Rectal smooth muscle tissue (tissue), 1 donor: ENCODE measurements at regions not wholly inside any gene's neighbourhood (a gene's known extent, or its start where the extent isn't known, plus 50 kb on each side); places are given as distances from the start of the nearest gene placed in this dataset.

Experiments used
- H3K27ac ChIP-seq: one replicate; pipeline ENCODE4 v1.7.0; 2013; ENCODE audit warnings: low read depth, low read length, inconsistent platforms
- H3K27me3 ChIP-seq: one replicate; pipeline ENCODE4 v1.7.0; 2013; ENCODE audit warnings: low read length; ENCODE audit not compliant: control insufficient read depth, insufficient read depth
- H3K36me3 ChIP-seq: one replicate; pipeline ENCODE4 v1.7.0; 2013; ENCODE audit warnings: low read length; ENCODE audit not compliant: control insufficient read depth, insufficient read depth
- H3K4me1 ChIP-seq: one replicate; pipeline ENCODE4 v1.7.0; 2013; ENCODE audit warnings: low read length; ENCODE audit not compliant: control insufficient read depth, insufficient read depth
- H3K4me3 ChIP-seq: one replicate; pipeline ENCODE4 v1.7.0; 2013; ENCODE audit warnings: low read length
- H3K9ac ChIP-seq: one replicate; pipeline ENCODE4 v1.7.0; 2013; ENCODE audit warnings: low read length

DNA sequence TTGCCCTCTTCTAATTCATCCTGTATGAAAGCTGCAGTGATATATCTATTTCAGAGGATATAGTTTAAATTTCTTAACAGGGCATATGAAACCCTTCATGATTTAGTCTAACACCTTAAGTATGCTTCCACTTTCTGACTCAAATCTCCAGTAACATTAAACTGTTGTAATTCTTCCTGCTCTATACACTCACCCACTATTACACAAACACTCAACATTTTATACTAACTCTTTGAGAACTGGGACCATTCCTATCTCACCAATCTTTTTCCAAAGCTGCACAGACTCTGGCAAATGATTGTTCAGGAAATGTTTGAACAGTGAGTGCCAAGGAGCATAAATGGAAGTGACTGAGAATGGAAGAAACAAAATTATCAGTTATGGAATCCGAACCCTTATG, 560.4 kb upstream of the DPPA4 start:
- H3K4me1 ChIP-seq = no peaks in the 10 kb centered on the region
- no peaks in the 10 kb centered on the region for H3K36me3 ChIP-seq
- H3K27me3 ChIP-seq = no peaks in the 10 kb centered on the region
- no peak overlapping the region for H3K9ac ChIP-seq
- no peak overlapping the region for H3K4me3 ChIP-seq
- H3K27ac ChIP-seq = no peak overlapping the region

DNA sequence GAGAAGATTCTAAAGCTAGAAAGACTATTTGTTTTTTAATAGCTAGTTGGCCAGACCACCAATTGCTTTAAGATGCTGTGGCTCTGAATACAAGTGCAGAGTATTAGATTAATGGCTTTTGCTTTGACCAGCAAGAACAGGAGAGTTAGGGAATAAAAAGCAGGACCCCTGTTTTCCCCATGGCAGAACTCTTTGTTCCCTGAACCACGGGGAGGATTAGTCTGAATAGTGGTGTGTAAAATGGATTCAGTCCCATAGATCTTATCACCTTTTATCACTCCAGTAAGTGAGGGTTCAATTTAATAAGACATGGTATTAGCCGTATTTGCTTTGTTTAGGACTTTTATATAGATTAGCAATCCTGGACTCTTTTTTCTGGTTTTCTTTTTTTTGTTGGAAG, 562.6 kb upstream of the DPPA4 start:
- no peak overlapping the region for H3K4me3 ChIP-seq
- no peaks in the 10 kb centered on the region for H3K27me3 ChIP-seq
- no peak overlapping the region for H3K27ac ChIP-seq
- no peak overlapping the region for H3K9ac ChIP-seq
- no peaks in the 10 kb centered on the region for H3K4me1 ChIP-seq
- H3K36me3 ChIP-seq = no peaks in the 10 kb centered on the region

DNA sequence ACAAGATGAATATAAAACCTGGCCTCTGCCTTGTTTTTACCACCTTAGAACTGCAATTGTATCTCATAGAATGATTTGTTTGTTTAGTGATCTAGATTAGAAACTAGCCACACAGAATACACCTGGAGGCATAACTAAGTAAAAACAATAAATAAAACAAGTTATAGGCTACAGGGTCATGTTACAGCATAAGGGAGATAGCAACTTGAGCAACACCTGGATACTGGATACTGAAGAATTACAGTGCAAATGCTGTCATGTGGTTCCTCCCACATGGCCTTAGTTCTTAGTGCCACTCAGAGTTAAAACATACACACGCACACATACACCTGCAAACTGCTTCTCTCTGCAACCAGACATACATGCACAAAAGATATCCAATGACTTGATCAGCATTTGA, 563.4 kb upstream of the DPPA4 start:
- Histone ChIP-seq H3K36me3 (no peaks in the 10 kb centered on the region), H3K9ac (no peak overlapping the region), H3K27me3 (no peaks in the 10 kb centered on the region), H3K4me3 (no peak overlapping the region), H3K27ac (no peak overlapping the region), H3K4me1 (no peaks in the 10 kb centered on the region)

DNA sequence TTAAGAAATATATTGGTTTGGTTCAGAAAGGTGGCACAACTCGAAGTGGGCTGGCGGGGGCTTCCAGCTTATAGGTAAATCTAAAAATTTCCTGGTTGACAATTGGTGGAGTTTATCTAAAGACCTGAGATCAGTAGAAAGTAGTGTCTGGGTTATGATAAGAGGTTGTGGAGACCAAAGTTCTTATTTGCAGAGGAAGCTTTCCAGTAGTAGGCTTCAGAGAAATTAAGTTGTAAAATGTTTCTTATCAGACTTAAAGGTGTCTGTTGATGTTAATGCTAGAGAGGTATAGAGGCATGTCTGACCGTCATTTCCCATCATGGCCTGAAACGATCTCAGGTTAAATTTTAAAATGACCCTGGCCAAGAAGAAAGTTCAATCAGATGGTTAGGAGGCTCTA, 565.2 kb upstream of the DPPA4 start:
- H3K9ac ChIP-seq = no peak overlapping the region
- no peaks in the 10 kb centered on the region for H3K4me1 ChIP-seq
- H3K27ac ChIP-seq = no peak overlapping the region
- no peaks in the 10 kb centered on the region for H3K36me3 ChIP-seq
- no peak overlapping the region for H3K4me3 ChIP-seq
- H3K27me3 ChIP-seq = no peaks in the 10 kb centered on the region

DNA sequence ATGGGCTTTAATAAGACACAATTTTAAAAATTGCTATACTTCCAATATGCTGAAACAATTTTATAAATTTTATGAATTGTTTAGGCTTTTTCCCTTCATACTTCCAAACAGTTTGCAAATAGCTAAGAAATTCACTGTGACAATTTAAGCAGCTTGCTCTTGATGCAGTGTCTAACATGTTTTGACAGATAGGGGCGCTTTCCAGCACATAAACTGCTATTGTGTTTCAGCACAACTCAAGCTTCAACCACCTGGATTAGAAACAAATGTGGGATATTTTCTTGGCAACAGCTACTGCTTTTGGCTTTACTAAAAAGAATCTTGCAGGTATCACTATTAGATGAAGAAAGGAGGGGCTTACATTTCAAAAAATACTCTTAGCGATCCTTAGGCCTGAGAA, 565.8 kb upstream of the DPPA4 start:
- Histone ChIP-seq H3K4me3 (no peak overlapping the region), H3K27me3 (no peaks in the 10 kb centered on the region), H3K9ac (no peak overlapping the region), H3K4me1 (no peaks in the 10 kb centered on the region), H3K36me3 (no peaks in the 10 kb centered on the region), H3K27ac (no peak overlapping the region)

DNA sequence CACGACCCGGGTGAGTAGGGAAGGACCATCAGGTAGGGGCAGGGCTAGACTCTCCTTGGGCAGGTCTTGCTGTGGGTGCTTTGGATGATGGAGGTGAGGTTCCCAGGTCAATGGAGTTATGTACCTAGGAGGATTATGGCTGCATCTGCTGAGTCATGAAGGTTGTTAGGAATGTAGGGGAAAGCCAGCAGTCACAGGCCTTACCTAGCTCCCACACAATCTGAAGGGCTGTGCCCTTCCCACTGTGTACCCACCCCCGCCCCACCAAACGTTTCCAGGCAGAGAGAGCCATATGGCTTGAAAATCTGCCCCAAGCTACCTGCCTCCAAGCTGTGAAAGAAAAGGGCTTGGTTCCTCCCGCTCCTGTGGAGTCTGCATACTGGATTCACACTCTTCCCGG, 573.4 kb upstream of the DPPA4 start:
- Histone ChIP-seq H3K9ac (no peak overlapping the region), H3K4me1 (no peaks in the 10 kb centered on the region), H3K4me3 (no peak overlapping the region), H3K27me3 (no peaks in the 10 kb centered on the region), H3K36me3 (no peaks in the 10 kb centered on the region), H3K27ac (no peak overlapping the region)

DNA sequence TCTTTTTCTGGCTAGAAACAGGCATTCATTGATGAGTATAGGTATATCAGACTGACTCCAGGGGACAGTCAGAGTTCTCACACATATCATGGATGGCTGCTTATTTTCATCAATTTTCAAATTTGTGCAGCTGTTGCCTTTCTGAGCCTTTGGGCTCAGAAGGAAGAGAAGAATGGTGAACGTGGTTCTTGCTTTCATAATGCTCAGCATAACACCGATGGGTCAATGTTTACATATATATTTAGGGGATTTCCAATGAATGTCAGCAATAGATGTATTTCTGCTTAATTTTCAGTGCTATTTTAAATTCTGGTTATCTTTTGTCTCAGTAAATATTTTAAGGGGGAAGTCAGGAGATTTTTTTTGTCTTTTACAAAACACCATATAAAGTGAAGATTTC, 581.4 kb upstream of the DPPA4 start:
- Histone ChIP-seq H3K4me3 (no peak overlapping the region), H3K36me3 (no peaks in the 10 kb centered on the region), H3K9ac (no peak overlapping the region), H3K27me3 (no peaks in the 10 kb centered on the region), H3K27ac (no peak overlapping the region), H3K4me1 (no peaks in the 10 kb centered on the region)

DNA sequence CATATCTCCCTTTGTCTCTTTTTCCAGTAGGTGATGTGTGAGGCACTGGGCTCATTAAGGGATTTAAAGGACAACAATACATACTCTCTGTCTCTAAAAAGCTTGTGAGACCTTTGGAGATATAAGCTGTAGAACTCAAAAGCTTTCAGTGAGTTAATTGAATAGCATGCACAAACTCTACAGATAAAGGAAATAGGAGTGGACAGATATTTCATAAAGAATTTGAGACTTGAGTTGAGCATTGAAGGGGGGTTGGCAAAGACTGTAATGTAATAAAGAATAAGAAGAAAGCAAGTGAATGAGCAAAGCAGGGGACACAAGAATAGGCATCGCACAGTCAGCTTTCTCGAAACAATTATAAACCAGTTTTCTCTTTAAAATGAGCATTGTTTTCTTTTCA, 583.4 kb upstream of the DPPA4 start:
- Histone ChIP-seq H3K36me3 (no peaks in the 10 kb centered on the region), H3K27ac (no peak overlapping the region), H3K27me3 (no peaks in the 10 kb centered on the region), H3K4me3 (no peak overlapping the region), H3K9ac (no peak overlapping the region), H3K4me1 (no peaks in the 10 kb centered on the region)

DNA sequence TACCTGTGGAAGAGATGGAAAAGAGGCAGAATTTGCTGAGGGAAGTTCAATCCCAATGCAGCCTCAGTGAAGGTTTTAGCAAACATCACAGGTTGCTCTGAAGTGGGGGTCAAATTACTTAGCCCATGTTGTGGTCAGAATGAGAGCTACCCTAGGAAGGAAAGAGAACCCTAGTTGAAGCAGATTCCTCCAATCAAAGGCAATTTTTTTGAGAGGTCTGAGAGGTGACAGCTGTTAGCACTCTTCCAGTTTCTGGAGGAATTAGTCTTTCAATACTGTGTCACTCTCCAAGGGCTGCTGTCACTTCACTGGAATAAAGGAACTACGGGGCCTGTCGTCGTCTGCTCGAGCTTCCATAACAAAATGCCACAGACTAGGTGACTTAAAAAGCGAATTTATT, 584.2 kb upstream of the DPPA4 start:
- Histone ChIP-seq H3K27ac (no peak overlapping the region), H3K4me1 (no peaks in the 10 kb centered on the region), H3K36me3 (no peaks in the 10 kb centered on the region), H3K27me3 (no peaks in the 10 kb centered on the region), H3K9ac (no peak overlapping the region), H3K4me3 (no peak overlapping the region)

DNA sequence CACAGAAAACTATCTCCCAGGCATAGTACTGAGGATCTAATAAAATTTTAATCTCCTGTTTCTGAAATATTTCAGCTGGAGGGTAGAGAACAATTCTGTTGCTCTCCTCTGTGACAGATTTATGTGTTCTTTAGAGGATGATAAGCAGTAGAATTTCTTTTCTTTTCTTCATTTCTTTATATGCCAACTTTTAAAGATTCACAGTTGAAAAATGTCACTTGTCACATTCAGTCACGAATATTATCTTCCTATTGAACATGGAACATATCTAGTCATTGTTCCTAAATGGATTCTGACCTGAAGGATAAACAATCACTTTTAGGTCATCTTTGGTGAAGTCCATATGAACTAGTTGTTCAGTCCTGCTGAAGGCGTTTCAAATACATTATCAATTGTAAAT, 585.5 kb upstream of the DPPA4 start:
- H3K36me3 ChIP-seq = no peaks in the 10 kb centered on the region
- no peak overlapping the region for H3K4me3 ChIP-seq
- H3K27me3 ChIP-seq = no peaks in the 10 kb centered on the region
- H3K4me1 ChIP-seq = no peaks in the 10 kb centered on the region
- no peak overlapping the region for H3K27ac ChIP-seq
- H3K9ac ChIP-seq = no peak overlapping the region

DNA sequence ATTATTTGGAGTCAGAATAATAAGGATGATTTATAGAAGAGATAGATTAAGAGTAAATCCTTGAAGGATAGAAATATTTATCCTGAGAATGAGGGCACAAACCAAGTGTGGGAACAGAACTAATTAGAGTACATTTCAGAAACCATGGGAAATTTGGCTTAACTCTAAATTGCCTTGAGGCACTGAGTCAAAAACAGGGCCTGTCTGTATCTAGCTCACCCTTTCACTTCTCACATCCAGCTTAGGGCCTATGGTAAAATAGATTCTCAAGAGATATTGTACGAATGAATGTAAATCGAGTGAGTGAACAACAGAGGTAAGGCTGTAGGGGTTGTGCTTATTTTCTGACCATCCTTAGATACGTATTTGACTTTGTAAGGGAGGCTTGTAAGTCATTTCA, 586.1 kb upstream of the DPPA4 start:
- Histone ChIP-seq H3K9ac (no peak overlapping the region), H3K27ac (no peak overlapping the region), H3K36me3 (no peaks in the 10 kb centered on the region), H3K27me3 (no peaks in the 10 kb centered on the region), H3K4me3 (no peak overlapping the region), H3K4me1 (no peaks in the 10 kb centered on the region)

DNA sequence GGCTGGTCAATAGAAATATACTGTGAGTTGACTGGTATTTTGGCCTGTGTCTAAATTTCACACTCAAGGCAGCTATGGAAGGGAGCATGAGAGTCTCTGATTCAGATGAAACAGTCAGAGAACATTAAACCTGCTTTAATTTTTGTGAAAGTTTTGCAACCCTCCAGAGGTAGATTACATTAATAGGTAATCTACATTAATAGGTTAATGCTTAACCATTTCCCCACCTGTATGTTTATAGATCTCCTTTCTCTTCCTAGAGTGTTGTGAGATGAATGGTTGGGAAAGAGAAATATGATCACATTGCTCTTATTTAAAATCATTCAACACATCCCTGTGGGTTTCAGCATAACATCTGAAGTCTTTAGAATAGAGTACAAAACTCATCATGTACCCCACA, 586.9 kb upstream of the DPPA4 start:
- Histone ChIP-seq H3K9ac (no peak overlapping the region), H3K4me3 (no peak overlapping the region), H3K27me3 (no peaks in the 10 kb centered on the region), H3K4me1 (no peaks in the 10 kb centered on the region), H3K36me3 (no peaks in the 10 kb centered on the region), H3K27ac (no peak overlapping the region)

DNA sequence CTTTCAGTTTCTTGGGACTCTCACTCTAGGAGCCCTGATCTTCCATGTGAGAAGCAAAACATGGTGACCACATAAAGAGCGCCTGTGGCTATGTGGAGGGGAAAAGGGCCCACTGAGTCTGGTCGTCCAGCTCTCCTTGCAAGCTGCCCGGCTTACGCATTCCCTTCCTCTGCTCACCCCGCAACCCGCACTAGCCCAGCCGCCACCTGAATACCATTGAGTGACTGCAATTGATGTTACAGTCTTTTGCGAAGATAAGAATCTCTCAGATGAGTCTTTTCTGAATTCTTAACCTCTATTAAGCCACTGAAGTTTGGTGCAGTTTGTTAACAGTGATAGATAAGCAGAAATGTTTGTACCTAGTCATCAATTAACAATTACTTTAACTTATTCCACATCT, 589.0 kb upstream of the DPPA4 start:
- H3K27me3 ChIP-seq = no peaks in the 10 kb centered on the region
- no peak overlapping the region for H3K4me3 ChIP-seq
- no peaks in the 10 kb centered on the region for H3K36me3 ChIP-seq
- H3K4me1 ChIP-seq = no peaks in the 10 kb centered on the region
- no peak overlapping the region for H3K9ac ChIP-seq
- H3K27ac ChIP-seq = no peak overlapping the region

DNA sequence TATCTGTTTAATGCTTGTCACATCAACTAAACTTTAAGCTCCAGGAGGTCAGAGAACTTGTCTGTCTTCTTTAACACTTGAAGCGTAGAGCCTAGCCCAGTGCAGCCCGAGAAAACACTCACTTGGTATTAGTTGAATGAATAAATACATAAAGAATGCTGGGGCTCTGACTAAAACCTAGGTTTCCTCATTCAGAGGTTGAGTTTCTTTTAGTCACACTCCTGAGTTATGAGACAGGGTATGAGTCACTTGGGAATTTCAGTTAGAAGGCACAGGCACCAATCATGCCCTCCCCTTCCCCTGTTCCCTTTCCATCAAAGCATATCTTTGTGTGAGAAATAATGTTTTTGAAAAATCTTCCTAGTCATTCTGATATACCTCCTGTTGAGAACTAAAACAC, 589.8 kb upstream of the DPPA4 start:
- Histone ChIP-seq H3K27me3 (no peaks in the 10 kb centered on the region), H3K4me3 (no peak overlapping the region), H3K27ac (no peak overlapping the region), H3K36me3 (no peaks in the 10 kb centered on the region), H3K4me1 (no peaks in the 10 kb centered on the region), H3K9ac (no peak overlapping the region)
